HEK293 (cell line): ENCODE measurements at regions not wholly inside any gene's neighbourhood (a gene's known extent, or its start where the extent isn't known, plus 50 kb on each side); places are given as distances from the start of the nearest gene placed in this dataset.

Experiments used
- CTCF ChIP-seq: fragments of 450-650 bp; formaldehyde crosslinking; IDR thresholded peaks from 2 replicates; pipeline ENCODE4 v1.5.1; 2016; ENCODE audit warnings: missing biosample characterization, missing genetic modification characterization
- EGR2 ChIP-seq: fragments of 450-650 bp; formaldehyde crosslinking; IDR thresholded peaks from 2 replicates; pipeline ENCODE4 v1.5.1; 2016; ENCODE audit warnings: low read depth, missing biosample characterization, missing genetic modification characterization
- PRDM10 ChIP-seq: fragments of 450-650 bp; formaldehyde crosslinking; IDR thresholded peaks from 2 replicates; pipeline ENCODE4 v1.5.1; 2016; ENCODE audit warnings: missing biosample characterization, missing genetic modification characterization

GRCh38 chr18:25557011-25557410 is 205.0 kb upstream of the ZNF521 start:
- TF ChIP-seq EGR2: no peak
- TF ChIP-seq CTCF (tag by site-specific recombination): no peak
- no peak for TF ChIP-seq PRDM10
